HFFc6 (cell line): ENCODE measurements at regions not wholly inside any gene's neighbourhood (a gene's known extent, or its start where the extent isn't known, plus 50 kb on each side); places are given as distances from the start of the nearest gene placed in this dataset.

Source experiments
- DNase-seq: peaks from one replicate; pipeline ENCODE4 v3.0.0-alpha.2; 2018
- H3K27ac Mint-ChIP-seq: 2 replicates; pipeline ENCODE4 v1.8.0; 2020; ENCODE audit warnings: mild to moderate bottlenecking, mixed read lengths
- H3K27me3 Mint-ChIP-seq: 2 replicates; pipeline ENCODE4 v1.8.0; 2021; ENCODE audit warnings: mild to moderate bottlenecking, moderate library complexity, mixed read lengths; ENCODE audit not compliant: insufficient read depth
- H3K36me3 Mint-ChIP-seq: 2 replicates; pipeline ENCODE4 v1.8.0; 2021; ENCODE audit warnings: low read depth, mixed read lengths
- H3K4me1 Mint-ChIP-seq: 2 replicates; pipeline ENCODE4 v1.8.0; 2020; ENCODE audit warnings: low read depth, mixed read lengths
- H3K4me3 Mint-ChIP-seq: 2 replicates; pipeline ENCODE4 v1.8.0; 2020; ENCODE audit warnings: mild to moderate bottlenecking, moderate library complexity, mixed read lengths
- H3K9me3 Mint-ChIP-seq: 2 replicates; pipeline ENCODE4 v1.8.0; 2020; ENCODE audit warnings: mild to moderate bottlenecking, mixed read lengths
- CTCF ChIP-seq: fragments of 200-600 bp; sonication (generic); IDR thresholded peaks from 2 replicates; pipeline ENCODE4 v1.5.0; 2021; ENCODE audit warnings: antibody characterized with exemption, mild to moderate bottlenecking

- no peak for TF ChIP-seq CTCF
- Mint-ChIP-seq H3K4me1 (peaks cover 18% of the 10 kb centered on the region), H3K36me3 (no peaks in the 10 kb centered on the region; the same call in 1 of the 2 replicates), H3K27ac (no peak overlapping the region), H3K4me3 (no peak overlapping the region), H3K9me3 (peaks cover 11% of the 10 kb centered on the region), H3K27me3 (peaks cover 38% of the 10 kb centered on the region)
- no peak for DNase-seq
Observed at GRCh38 chr3:194072691-194073279, 63.2 kb upstream of the HES1 start.

- H3K4me3 Mint-ChIP-seq, result no peak overlapping the region
- TF ChIP-seq CTCF, result no peak
- H3K27ac Mint-ChIP-seq, result no peak overlapping the region
- no peaks in the 10 kb centered on the region for H3K36me3 Mint-ChIP-seq
- peaks cover 12% of the 10 kb centered on the region for H3K4me1 Mint-ChIP-seq
- peaks cover 5% of the 10 kb centered on the region; the same call in 1 of the 2 replicates for H3K9me3 Mint-ChIP-seq
- peaks cover 41% of the 10 kb centered on the region for H3K27me3 Mint-ChIP-seq
- no peak for DNase-seq
Observed at GRCh38 chr3:194073926-194074325, 62.0 kb upstream of the HES1 start.

- Mint-ChIP-seq H3K27ac (no peak overlapping the region), H3K27me3 (peaks cover 41% of the 10 kb centered on the region), H3K36me3 (no peaks in the 10 kb centered on the region), H3K4me1 (no peaks in the 10 kb centered on the region), H3K4me3 (no peak overlapping the region), H3K9me3 (no peaks in the 10 kb centered on the region)
- no peak for DNase-seq
- no peak for TF ChIP-seq CTCF
Observed at GRCh38 chr3:194075088-194075615, 60.8 kb upstream of the HES1 start.

GRCh38 chr3:194075802-194076460 lies 60.0 kb upstream of the HES1 start:
- DNase-seq, result no peak
- H3K27ac Mint-ChIP-seq, result no peak overlapping the region
- H3K4me1 Mint-ChIP-seq, result no peaks in the 10 kb centered on the region
- no peak for TF ChIP-seq CTCF
- no peaks in the 10 kb centered on the region for H3K9me3 Mint-ChIP-seq
- H3K36me3 Mint-ChIP-seq, result no peaks in the 10 kb centered on the region
- H3K4me3 Mint-ChIP-seq, result no peak overlapping the region
- peaks cover 41% of the 10 kb centered on the region for H3K27me3 Mint-ChIP-seq

GRCh38 chr3:194076475-194076874 lies 59.5 kb upstream of the HES1 start:
- H3K4me3 Mint-ChIP-seq, result no peak overlapping the region
- H3K4me1 Mint-ChIP-seq, result no peaks in the 10 kb centered on the region
- H3K27me3 Mint-ChIP-seq, result peaks cover 41% of the 10 kb centered on the region
- no peak for TF ChIP-seq CTCF
- H3K9me3 Mint-ChIP-seq, result no peaks in the 10 kb centered on the region
- H3K27ac Mint-ChIP-seq, result no peak overlapping the region
- H3K36me3 Mint-ChIP-seq, result no peaks in the 10 kb centered on the region
- no peak for DNase-seq
